ENCODE measurements at regions not wholly inside any gene's neighbourhood (a gene's known extent, or its start where the extent isn't known, plus 50 kb on each side); places are given as distances from the start of the nearest gene placed in this dataset.

DNA sequence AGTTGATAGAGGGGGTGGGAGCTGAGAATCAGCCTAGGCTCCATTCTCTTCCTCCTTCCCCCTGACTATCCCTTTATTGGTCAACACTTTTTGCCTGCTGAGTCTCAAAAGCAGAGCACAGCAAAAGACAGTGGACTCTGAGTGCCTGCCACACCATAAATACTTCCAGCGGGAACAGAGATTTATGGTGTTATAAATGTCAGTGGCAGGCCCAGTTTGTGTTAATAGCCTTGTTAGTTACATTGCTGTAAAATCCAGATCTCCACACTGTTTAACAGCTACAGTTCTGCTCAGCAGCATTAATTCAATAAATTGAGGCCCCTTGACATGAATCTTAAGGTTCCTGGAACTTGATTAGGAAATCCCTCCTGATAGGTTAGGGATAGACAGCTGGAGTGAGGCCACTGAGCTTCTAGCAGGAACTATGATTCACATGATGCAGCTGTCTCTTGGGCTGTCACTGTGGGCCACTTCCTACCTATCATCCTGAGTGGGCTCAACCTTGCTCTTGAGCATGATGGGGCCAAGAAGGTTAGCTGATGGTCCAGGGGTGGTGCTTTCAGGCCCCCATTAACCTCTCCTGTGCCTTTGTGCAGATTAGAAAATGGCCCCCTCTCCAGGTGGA, 295.2 kb upstream of the SRRM4 start:
- CTCF ChIA-PET, result no interaction called here
- POLR2A ChIA-PET, result no interaction called here
- H3K27ac Mint-ChIP-seq, result no peak overlapping the region
- peaks cover 4% of the 10 kb centered on the region for H3K36me3 Mint-ChIP-seq
- DNase-seq (ENCODE audit: low spot score) (no peak), ATAC-seq (no peak)
- TF ChIP-seq E2F5 (CRISPR knock-in tag; IDR thresholded peaks at IDR 0.05) (no peak), ZNF317 (CRISPR knock-in tag; IDR thresholded peaks at IDR 0.05; ENCODE audit: borderline replicate concordance, low read depth) (no peak), TEAD4 (CRISPR knock-in tag; IDR thresholded peaks at IDR 0.05) (no peak), ZNF138 (CRISPR knock-in tag; conservative IDR thresholded peaks at IDR 0.05) (no peak), SOX15 (CRISPR knock-in tag; IDR thresholded peaks at IDR 0.05) (no peak), USF1 (CRISPR knock-in tag; IDR thresholded peaks at IDR 0.05) (no peak), ERG (CRISPR knock-in tag; IDR thresholded peaks at IDR 0.05) (no peak), CDX4 (CRISPR knock-in tag; IDR thresholded peaks at IDR 0.05; ENCODE audit: borderline replicate concordance) (no peak), ZNF232 (CRISPR knock-in tag; IDR thresholded peaks at IDR 0.05) (no peak), SP1 (CRISPR knock-in tag; conservative IDR thresholded peaks at IDR 0.05) (no peak), ZBTB43 (CRISPR knock-in tag; IDR thresholded peaks at IDR 0.05) (no peak), NR2C2 (CRISPR knock-in tag; IDR thresholded peaks at IDR 0.05) (no peak), NR3C1 (CRISPR knock-in tag; conservative IDR thresholded peaks at IDR 0.05; ENCODE audit: low read depth) (no peak)
- no peak overlapping the region for H3K4me3 Mint-ChIP-seq
- H3K9me3 Mint-ChIP-seq, result peaks cover 16% of the 10 kb centered on the region
- H3K27me3 Mint-ChIP-seq (ENCODE audit: low read depth), result no peaks in the 10 kb centered on the region
- peaks cover 32% of the 10 kb centered on the region for H3K4me1 Mint-ChIP-seq

DNA sequence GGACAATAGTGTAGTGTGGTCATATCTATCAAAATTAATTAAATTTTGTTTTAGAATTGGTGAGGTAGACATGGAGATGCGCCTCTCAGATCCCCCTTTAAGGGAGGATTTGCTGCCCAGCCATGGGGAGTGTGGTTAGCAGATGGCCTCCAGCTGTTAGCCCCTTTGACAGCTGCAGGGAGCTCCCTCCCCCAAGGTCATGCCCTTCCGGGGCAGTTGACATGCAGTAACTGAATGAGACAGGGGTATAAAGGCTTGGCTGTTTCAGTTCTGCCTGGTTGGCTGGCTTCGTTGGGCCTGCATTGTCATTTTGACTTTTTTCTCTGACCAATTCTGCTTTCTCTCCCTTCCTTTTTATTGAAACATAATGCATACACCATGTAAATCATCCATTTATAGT, 291.5 kb upstream of the SRRM4 start:
- Mint-ChIP-seq H3K4me3 (no peak overlapping the region), H3K27me3 (ENCODE audit: low read depth) (no peaks in the 10 kb centered on the region), H3K4me1 (peaks cover 15% of the 10 kb centered on the region), H3K36me3 (no peaks in the 10 kb centered on the region), H3K9me3 (peaks cover 7% of the 10 kb centered on the region), H3K27ac (no peak overlapping the region)
- CTCF ChIA-PET, result no interaction called here
- DNase-seq (ENCODE audit: low spot score), result peak; percentile 14
- TF ChIP-seq ZBTB21 (CRISPR knock-in tag; IDR thresholded peaks at IDR 0.05; ENCODE audit: borderline replicate concordance) (no peak), ZNF281 (CRISPR knock-in tag; IDR thresholded peaks at IDR 0.05) (no peak), ZNF263 (CRISPR knock-in tag; IDR thresholded peaks at IDR 0.05; ENCODE audit: low read depth) (no peak), RELA (CRISPR knock-in tag; IDR thresholded peaks at IDR 0.05; ENCODE audit: borderline replicate concordance) (no peak), ZMAT4 (CRISPR knock-in tag; IDR thresholded peaks at IDR 0.05) (no peak), ZNF425 (CRISPR knock-in tag; conservative IDR thresholded peaks at IDR 0.05) (no peak)
- POLR2A ChIA-PET, result no interaction called here
- ATAC-seq, result no peak
